Suprapubic skin (tissue), 4 donors: ENCODE measurements at regions not wholly inside any gene's neighbourhood (a gene's known extent, or its start where the extent isn't known, plus 50 kb on each side); places are given as distances from the start of the nearest gene placed in this dataset.

ENCODE experiments used
- DNase-seq, 2 donors: peaks; one replicate each; pipeline ENCODE4 v3.0.0-alpha.2; 2019; ENCODE audit warnings: low spot score in 2 of 2
- H3K27ac ChIP-seq: fragments of 200-600 bp; sonication (generic); one replicate; pipeline ENCODE4 v1.5.1; 2019
- H3K27me3 ChIP-seq: fragments of 200-600 bp; sonication (generic); one replicate; pipeline ENCODE4 v1.5.1; 2019
- H3K36me3 ChIP-seq: fragments of 200-600 bp; sonication (generic); one replicate; pipeline ENCODE4 v1.5.1; 2019
- H3K4me1 ChIP-seq: fragments of 200-600 bp; sonication (generic); one replicate; pipeline ENCODE4 v1.5.1; 2019
- H3K4me3 ChIP-seq: fragments of 200-600 bp; sonication (generic); one replicate; pipeline ENCODE4 v1.5.1; 2019; ENCODE audit warnings: mild to moderate bottlenecking
- H3K9me3 ChIP-seq: fragments of 200-600 bp; sonication (generic); one replicate; pipeline ENCODE4 v1.5.1; 2019
- CTCF ChIP-seq, 2 donors: fragments of 200-600 bp in 1 of 2; fragments of 450-650 bp in 1 of 2; sonication (generic) in 1 of 2; IDR thresholded peaks; one replicate each; pipeline ENCODE4 v1.5.1; 2016 to 2019; ENCODE audit warnings: antibody characterized with exemption in 2 of 2, mild to moderate bottlenecking in 1 of 2, moderate library complexity in 1 of 2
- EP300 ChIP-seq: sonication (generic); formaldehyde crosslinking; IDR thresholded peaks from one replicate; pipeline ENCODE4 v1.6.1; 2017; ENCODE audit warnings: antibody characterized with exemption
- POLR2A ChIP-seq, 2 donors: fragments of 450-650 bp; IDR thresholded peaks; one replicate each; pipeline ENCODE4 v1.6.1; 2017; ENCODE audit warnings: antibody characterized with exemption in 2 of 2, mild to moderate bottlenecking in 2 of 2, moderate library complexity in 2 of 2
- POLR2AphosphoS5 ChIP-seq, 3 donors: sonication (generic); formaldehyde crosslinking; IDR thresholded peaks; one replicate each; pipeline ENCODE4 v1.6.1; 2017; ENCODE audit warnings: antibody characterized with exemption in 3 of 3
- WGBS: methylation state at CpG from one replicate; pipeline ENCODE4 v1.1.5; 2018; 5-methylcytosine and 5-hydroxymethylcytosine counted together

GRCh38 chr6:30396833-30397479 is 52.0 kb downstream of the RPP21 start:
- Histone ChIP-seq H3K36me3 (no peaks in the 10 kb centered on the region), H3K27me3 (peaks cover 37% of the 10 kb centered on the region), H3K4me3 (no peak overlapping the region), H3K27ac (no peak overlapping the region), H3K9me3 (no peaks in the 10 kb centered on the region), H3K4me1 (no peaks in the 10 kb centered on the region)
- peak; percentile 84 to 87 for DNase-seq
- TF ChIP-seq POLR2A (IDR thresholded peaks at IDR 0.05) (no peak), POLR2AphosphoS5 (IDR thresholded peaks at IDR 0.05) (no peak), CTCF (IDR thresholded peaks at IDR 0.05) (peak; percentile 64 to 78), EP300 (no peak)
- 29% methylated on average over 10 of the region's 20 CpGs for WGBS

- H3K36me3 ChIP-seq: no peaks in the 10 kb centered on the region
- no peak overlapping the region for H3K27ac ChIP-seq
- peaks cover 31% of the 10 kb centered on the region for H3K27me3 ChIP-seq
- WGBS: 74% methylated on average over 3 of the region's 3 CpGs
- no peak for DNase-seq
- no peak overlapping the region for H3K4me3 ChIP-seq
- no peaks in the 10 kb centered on the region for H3K9me3 ChIP-seq
- H3K4me1 ChIP-seq: no peaks in the 10 kb centered on the region
- no peak for TF ChIP-seq POLR2A (IDR thresholded peaks at IDR 0.05)
- no peak for TF ChIP-seq POLR2AphosphoS5 (IDR thresholded peaks at IDR 0.05)
- TF ChIP-seq CTCF (IDR thresholded peaks at IDR 0.05): no peak
- no peak for TF ChIP-seq EP300
Measured at GRCh38 chr6:30397697-30398096, 52.7 kb downstream of the RPP21 start.

GRCh38 chr6:30399390-30400058 is 54.6 kb downstream of the RPP21 start:
- TF ChIP-seq POLR2AphosphoS5 (IDR thresholded peaks at IDR 0.05): no peak
- no peak for TF ChIP-seq CTCF (IDR thresholded peaks at IDR 0.05)
- no peak for TF ChIP-seq POLR2A (IDR thresholded peaks at IDR 0.05)
- TF ChIP-seq EP300: no peak
- no peak for DNase-seq
- 95% methylated on average over 2 of the region's 2 CpGs for WGBS
- Histone ChIP-seq H3K27ac (no peak overlapping the region), H3K36me3 (no peaks in the 10 kb centered on the region), H3K4me1 (no peaks in the 10 kb centered on the region), H3K9me3 (no peaks in the 10 kb centered on the region), H3K4me3 (no peak overlapping the region), H3K27me3 (peaks cover 29% of the 10 kb centered on the region)

- whole genome bisulfite sequencing: 70% methylated on average over 2 of the region's 2 CpGs
- Histone ChIP-seq H3K4me1 (no peaks in the 10 kb centered on the region), H3K4me3 (no peak overlapping the region), H3K36me3 (no peaks in the 10 kb centered on the region), H3K9me3 (no peaks in the 10 kb centered on the region), H3K27ac (no peak overlapping the region), H3K27me3 (peaks cover 32% of the 10 kb centered on the region)
- TF ChIP-seq POLR2AphosphoS5 (IDR thresholded peaks at IDR 0.05) (no peak), POLR2A (IDR thresholded peaks at IDR 0.05) (no peak), CTCF (IDR thresholded peaks at IDR 0.05) (no peak), EP300 (no peak)
- DNase-seq: no peak
Measured at GRCh38 chr6:30405934-30406333, 61.0 kb downstream of the RPP21 start.

GRCh38 chr6:30409184-30409583 is 64.2 kb downstream of the RPP21 start:
- Histone ChIP-seq H3K27me3 (peaks cover 45% of the 10 kb centered on the region), H3K27ac (no peak overlapping the region), H3K36me3 (no peaks in the 10 kb centered on the region), H3K4me1 (no peaks in the 10 kb centered on the region), H3K9me3 (no peaks in the 10 kb centered on the region), H3K4me3 (no peak overlapping the region)
- 45% methylated on average over 2 of the region's 2 CpGs for WGBS
- TF ChIP-seq CTCF (IDR thresholded peaks at IDR 0.05) (no peak), EP300 (no peak), POLR2AphosphoS5 (IDR thresholded peaks at IDR 0.05) (no peak), POLR2A (IDR thresholded peaks at IDR 0.05) (no peak)
- DNase-seq: no peak
